Kidney capillary endothelial cell (primary cell): ENCODE measurements at regions not wholly inside any gene's neighbourhood (a gene's known extent, or its start where the extent isn't known, plus 50 kb on each side); places are given as distances from the start of the nearest gene placed in this dataset.

Source experiments
- DNase-seq: peaks from one replicate; pipeline ENCODE4 v3.0.0-alpha.2; 2018; ENCODE audit warnings: low spot score

- no peak for DNase-seq
Measured at GRCh38 chr2:239532859-239533258, 132.0 kb upstream of the HDAC4 start.

GRCh38 chr2:239532250-239532649 lies 131.4 kb upstream of the HDAC4 start:
- DNase-seq, result no peak

GRCh38 chr2:239531456-239532241 lies 130.8 kb upstream of the HDAC4 start:
- no peak for DNase-seq

- no peak for DNase-seq
Measured at GRCh38 chr2:239530749-239531316, 130.0 kb upstream of the HDAC4 start.

- no peak for DNase-seq
Measured at GRCh38 chr2:239529313-239530015, 128.6 kb upstream of the HDAC4 start.

- no peak for DNase-seq
Measured at GRCh38 chr2:239528883-239529282, 128.1 kb upstream of the HDAC4 start.

- no peak for DNase-seq
Measured at GRCh38 chr2:239528146-239528545, 127.3 kb upstream of the HDAC4 start.

GRCh38 chr2:239526666-239527415 lies 126.0 kb upstream of the HDAC4 start:
- no peak for DNase-seq

GRCh38 chr2:239526038-239526437 lies 125.2 kb upstream of the HDAC4 start:
- no peak for DNase-seq

GRCh38 chr2:239523954-239524330 lies 123.1 kb upstream of the HDAC4 start:
- DNase-seq, result no peak

GRCh38 chr2:239523147-239523953 lies 122.5 kb upstream of the HDAC4 start:
- DNase-seq, result no peak

- no peak for DNase-seq
Measured at GRCh38 chr2:239522740-239523119, 121.9 kb upstream of the HDAC4 start.

- no peak for DNase-seq
Measured at GRCh38 chr2:239522002-239522739, 121.4 kb upstream of the HDAC4 start.

GRCh38 chr2:239521518-239521815 lies 120.6 kb upstream of the HDAC4 start:
- no peak for DNase-seq

- no peak for DNase-seq
Measured at GRCh38 chr2:239520811-239521517, 120.1 kb upstream of the HDAC4 start.

GRCh38 chr2:239519921-239520585 lies 119.2 kb upstream of the HDAC4 start:
- no peak for DNase-seq

GRCh38 chr2:239519089-239519920 lies 118.5 kb upstream of the HDAC4 start:
- no peak for DNase-seq

GRCh38 chr2:239518286-239519088 lies 117.7 kb upstream of the HDAC4 start:
- DNase-seq, result no peak
